Omental fat pad (tissue), 3 donors: ENCODE measurements at regions not wholly inside any gene's neighbourhood (a gene's known extent, or its start where the extent isn't known, plus 50 kb on each side); places are given as distances from the start of the nearest gene placed in this dataset.

Experiments
- ATAC-seq: fragments of 150-250 bp; one replicate; pipeline ENCODE4 v1.9.1; 2016; ENCODE audit warnings: mild to moderate bottlenecking, moderate library complexity; ENCODE audit not compliant: low FRiP score
- DNase-seq: peaks from one replicate; pipeline ENCODE4 v3.0.0-alpha.2; 2019; ENCODE audit warnings: low spot score
- TF ChIP-seq, protein P1 (sequence below), 3 donors: fragments of 450-650 bp; IDR thresholded peaks; one replicate each; pipeline ENCODE4 v1.5.1; 2016 to 2017; ENCODE audit warnings: antibody characterized with exemption in 3 of 3, mild to moderate bottlenecking in 3 of 3, moderate library complexity in 2 of 3

DNA sequence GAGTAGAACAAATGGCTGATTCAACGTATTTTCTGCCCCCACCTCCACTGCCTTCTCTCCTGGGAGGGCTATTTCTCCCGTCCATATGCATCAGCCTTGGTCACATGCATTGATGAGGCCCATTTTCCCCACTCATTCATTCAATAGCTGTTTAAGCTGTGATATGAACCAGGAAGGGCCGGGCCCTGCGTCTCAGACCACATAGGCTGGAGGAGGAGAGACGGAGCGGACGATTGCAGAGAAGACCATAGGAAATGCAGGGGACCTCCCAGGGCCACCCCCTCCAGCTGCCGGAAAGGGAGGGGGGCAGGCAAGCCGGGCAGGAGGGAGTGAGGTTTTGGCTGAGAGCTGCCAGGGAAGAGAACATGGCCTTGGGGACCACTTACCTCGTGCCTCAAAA lies 104.4 kb upstream of the TMEM132D start:
- ATAC-seq (no peak), DNase-seq (no peak)
- TF ChIP-seq, protein P1, sequence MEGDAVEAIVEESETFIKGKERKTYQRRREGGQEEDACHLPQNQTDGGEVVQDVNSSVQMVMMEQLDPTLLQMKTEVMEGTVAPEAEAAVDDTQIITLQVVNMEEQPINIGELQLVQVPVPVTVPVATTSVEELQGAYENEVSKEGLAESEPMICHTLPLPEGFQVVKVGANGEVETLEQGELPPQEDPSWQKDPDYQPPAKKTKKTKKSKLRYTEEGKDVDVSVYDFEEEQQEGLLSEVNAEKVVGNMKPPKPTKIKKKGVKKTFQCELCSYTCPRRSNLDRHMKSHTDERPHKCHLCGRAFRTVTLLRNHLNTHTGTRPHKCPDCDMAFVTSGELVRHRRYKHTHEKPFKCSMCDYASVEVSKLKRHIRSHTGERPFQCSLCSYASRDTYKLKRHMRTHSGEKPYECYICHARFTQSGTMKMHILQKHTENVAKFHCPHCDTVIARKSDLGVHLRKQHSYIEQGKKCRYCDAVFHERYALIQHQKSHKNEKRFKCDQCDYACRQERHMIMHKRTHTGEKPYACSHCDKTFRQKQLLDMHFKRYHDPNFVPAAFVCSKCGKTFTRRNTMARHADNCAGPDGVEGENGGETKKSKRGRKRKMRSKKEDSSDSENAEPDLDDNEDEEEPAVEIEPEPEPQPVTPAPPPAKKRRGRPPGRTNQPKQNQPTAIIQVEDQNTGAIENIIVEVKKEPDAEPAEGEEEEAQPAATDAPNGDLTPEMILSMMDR (IDR thresholded peaks at IDR 0.05): no peak

GRCh38 chr12:130009961-130010360 lies 106.1 kb upstream of the TMEM132D start:
- TF ChIP-seq, protein P1 (IDR thresholded peaks at IDR 0.05): no peak
- DNase-seq: no peak
- no peak for ATAC-seq

GRCh38 chr12:130011611-130012385 lies 108.0 kb upstream of the TMEM132D start:
- TF ChIP-seq, protein P1 (IDR thresholded peaks at IDR 0.05): no peak
- ATAC-seq (no peak), DNase-seq (no peak)

- ATAC-seq (no peak), DNase-seq (no peak)
- TF ChIP-seq, protein P1 (IDR thresholded peaks at IDR 0.05): no peak
Observed at GRCh38 chr12:130013771-130014484, 110.1 kb upstream of the TMEM132D start.

DNA sequence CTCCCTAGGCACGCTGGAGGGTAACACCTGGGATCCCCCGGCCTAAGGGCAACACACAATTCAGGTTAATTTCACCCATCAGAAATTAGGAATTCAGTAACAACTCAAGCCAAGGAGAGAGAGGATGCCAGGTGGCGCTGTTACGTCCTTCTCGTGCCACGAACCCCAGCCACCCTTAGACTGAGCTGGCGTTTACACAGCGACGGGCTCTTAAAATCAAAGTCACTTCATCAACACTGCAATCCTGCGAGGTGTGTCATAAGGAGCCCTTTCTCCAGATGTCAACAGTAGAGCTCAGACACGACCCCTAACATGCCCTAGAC lies 110.6 kb upstream of the TMEM132D start:
- DNase-seq (no peak), ATAC-seq (no peak)
- TF ChIP-seq, protein P1 (IDR thresholded peaks at IDR 0.05): no peak

GRCh38 chr12:130016194-130016593 lies 112.4 kb upstream of the TMEM132D start:
- TF ChIP-seq, protein P1 (IDR thresholded peaks at IDR 0.05): no peak
- DNase-seq: no peak

DNA sequence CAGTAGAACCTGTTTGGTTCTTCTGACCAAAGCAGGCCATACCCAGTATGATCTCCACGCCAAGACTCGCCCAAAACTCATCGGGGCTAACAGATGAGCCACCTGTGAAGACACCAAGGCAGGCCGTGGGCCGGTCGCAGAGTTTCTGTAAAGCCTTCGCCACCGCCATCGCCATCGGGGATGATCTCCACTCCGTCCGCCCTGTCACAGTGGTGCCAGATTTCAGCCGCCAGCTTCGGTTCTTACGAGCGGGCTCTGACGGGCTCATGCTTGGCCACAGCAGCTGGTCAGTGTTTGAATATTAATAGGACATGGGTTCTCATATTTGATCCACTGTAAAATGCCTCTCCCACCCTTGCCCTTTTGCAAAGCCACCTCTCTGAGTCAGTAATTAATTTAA lies 113.2 kb upstream of the TMEM132D start:
- no peak for DNase-seq
- ATAC-seq: no peak
- TF ChIP-seq, protein P1 (IDR thresholded peaks at IDR 0.05): no peak

More at GRCh38 chr12:130016194-130016593, 112.4 kb upstream of the TMEM132D start:
- ATAC-seq: no peak
